ENCODE measurements at regions not wholly inside any gene's neighbourhood (a gene's known extent, or its start where the extent isn't known, plus 50 kb on each side); places are given as distances from the start of the nearest gene placed in this dataset.

DNA sequence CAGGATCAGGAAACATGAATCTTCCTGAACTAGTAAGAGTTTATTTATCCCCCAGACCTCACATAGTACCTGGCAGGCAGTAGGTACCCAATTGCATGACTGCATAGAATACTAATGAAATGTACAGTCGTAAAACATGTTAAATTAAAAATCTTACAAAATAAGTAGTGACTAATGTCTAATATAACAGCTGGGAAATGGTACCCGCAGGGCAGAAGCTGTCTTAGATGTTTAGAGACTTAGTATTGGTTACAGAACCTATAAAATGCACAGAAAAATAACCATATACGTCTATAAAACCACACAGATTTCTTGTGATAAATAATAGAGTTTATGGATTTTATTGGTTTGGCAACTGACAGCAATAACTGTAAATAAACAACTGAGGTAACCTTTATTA lies 139.1 kb upstream of the GMDS start:
- no peak for ATAC-seq
- Histone ChIP-seq H3K4me3 (replicated peaks in 1 of 3; ENCODE audit: insufficient read depth in 1 of 3, low read depth in 2 of 3, low read length in 3 of 3) (no peak overlapping the region), H4K20me1 (ENCODE audit: insufficient read depth, low read length) (no peaks in the 10 kb centered on the region), H3K27ac (ENCODE audit: extremely low read length, insufficient read depth, low read length) (no peak overlapping the region), H3K9ac (ENCODE audit: insufficient read depth, low read depth, low read length) (no peak overlapping the region), H3K27me3 (ENCODE audit: control insufficient read depth in 1 of 2, insufficient read depth in 2 of 2, low read length in 2 of 2) (no peaks in the 10 kb centered on the region), H3K4me1 (ENCODE audit: insufficient read depth, low read length) (no peaks in the 10 kb centered on the region), H3K79me2 (ENCODE audit: insufficient read depth, low read length) (no peaks in the 10 kb centered on the region), H3K4me2 (ENCODE audit: low read depth, low read length) (no peak overlapping the region), H2AFZ (ENCODE audit: low read length) (no peak overlapping the region), H3K9me3 (ENCODE audit: low read length) (no peaks in the 10 kb centered on the region), H3K36me3 (replicated peaks in 1 of 2; ENCODE audit: control insufficient read depth in 1 of 2, insufficient read depth in 2 of 2, low read length in 2 of 2) (no peaks in the 10 kb centered on the region)
- ChIA-PET POLR2A (no interaction called here), CTCF (ENCODE audit: low intra/inter-chr PET ratio, low total read pairs) (no interaction called here)
- DNase-seq (ENCODE audit: low spot score) = no peak
- no peak for FAIRE-seq
- TF ChIP-seq ZBTB7A (CRISPR knock-in tag; IDR thresholded peaks at IDR 0.05) (no peak), SSRP1 (CRISPR knock-in tag; IDR thresholded peaks at IDR 0.05) (no peak), NFKBIZ (CRISPR knock-in tag; IDR thresholded peaks at IDR 0.05) (no peak), ZNF605 (CRISPR knock-in tag; IDR thresholded peaks at IDR 0.05) (no peak), RBM39 (IDR thresholded peaks at IDR 0.05; ENCODE audit: low read depth, low read length, poor library complexity, severe bottlenecking) (no peak), ARNTL (CRISPR knock-in tag; IDR thresholded peaks at IDR 0.05) (no peak), U2AF1 (optimal IDR thresholded peaks at IDR 0.05; ENCODE audit: low read depth, low read length) (no peak), ZMAT3 (CRISPR knock-in tag; conservative IDR thresholded peaks at IDR 0.05) (no peak), ZC3H13 (CRISPR knock-in tag; IDR thresholded peaks at IDR 0.05) (no peak), BRF2 (CRISPR knock-in tag; IDR thresholded peaks at IDR 0.05) (no peak), ZNF740 (CRISPR knock-in tag; IDR thresholded peaks at IDR 0.05) (no peak), ZBTB20 (CRISPR knock-in tag; IDR thresholded peaks at IDR 0.05; ENCODE audit: borderline replicate concordance, low read depth) (no peak), ZNF367 (CRISPR knock-in tag; IDR thresholded peaks at IDR 0.05; ENCODE audit: borderline replicate concordance) (no peak), ZNF281 (CRISPR knock-in tag; IDR thresholded peaks at IDR 0.05; ENCODE audit: borderline replicate concordance) (no peak), ZNF562 (CRISPR knock-in tag; IDR thresholded peaks at IDR 0.05; ENCODE audit: borderline replicate concordance) (no peak), ZNF674 (CRISPR knock-in tag; IDR thresholded peaks at IDR 0.05; ENCODE audit: low read depth) (no peak), KAT2B (IDR thresholded peaks at IDR 0.05; ENCODE audit: borderline replicate concordance, low read depth, low read length) (no peak), SAFB2 (CRISPR knock-in tag; IDR thresholded peaks at IDR 0.05; ENCODE audit: borderline replicate concordance, low read depth) (no peak), HMGA1 (CRISPR knock-in tag; conservative IDR thresholded peaks at IDR 0.05) (no peak)
- TF ChIP-seq, protein P1, sequence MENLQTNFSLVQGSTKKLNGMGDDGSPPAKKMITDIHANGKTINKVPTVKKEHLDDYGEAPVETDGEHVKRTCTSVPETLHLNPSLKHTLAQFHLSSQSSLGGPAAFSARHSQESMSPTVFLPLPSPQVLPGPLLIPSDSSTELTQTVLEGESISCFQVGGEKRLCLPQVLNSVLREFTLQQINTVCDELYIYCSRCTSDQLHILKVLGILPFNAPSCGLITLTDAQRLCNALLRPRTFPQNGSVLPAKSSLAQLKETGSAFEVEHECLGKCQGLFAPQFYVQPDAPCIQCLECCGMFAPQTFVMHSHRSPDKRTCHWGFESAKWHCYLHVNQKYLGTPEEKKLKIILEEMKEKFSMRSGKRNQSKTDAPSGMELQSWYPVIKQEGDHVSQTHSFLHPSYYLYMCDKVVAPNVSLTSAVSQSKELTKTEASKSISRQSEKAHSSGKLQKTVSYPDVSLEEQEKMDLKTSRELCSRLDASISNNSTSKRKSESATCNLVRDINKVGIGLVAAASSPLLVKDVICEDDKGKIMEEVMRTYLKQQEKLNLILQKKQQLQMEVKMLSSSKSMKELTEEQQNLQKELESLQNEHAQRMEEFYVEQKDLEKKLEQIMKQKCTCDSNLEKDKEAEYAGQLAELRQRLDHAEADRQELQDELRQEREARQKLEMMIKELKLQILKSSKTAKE (CRISPR knock-in tag; IDR thresholded peaks at IDR 0.05; ENCODE audit: borderline replicate concordance) = no peak
- intact Hi-C loops (cut with micrococcal nuclease; ENCODE audit: unreplicated experiment) = no loop called here
- in situ Hi-C loops (cut with HindIII; ENCODE audit: extremely low pct_ligation_motif_present, low pct_unique_long_range_greater_than_20kb) = no loop called here
- WGBS (ENCODE audit: low lambda C conversion rate) = 84% methylated on average over 3 of the region's 3 CpGs
- BruUV-seq (replicated peaks) = no TSS peak
